DMS114 treated with DMSO at 0.1 percent for 48 hours (cell line): ENCODE measurements at regions not wholly inside any gene's neighbourhood (a gene's known extent, or its start where the extent isn't known, plus 50 kb on each side); places are given as distances from the start of the nearest gene placed in this dataset.
"Not testable (repeated sequence)": the region's sequence is repeated elsewhere in the genome, so short reads cannot be mapped to it uniquely, and the experiment has no call there.

Experiments
- DNase-seq: peaks from one replicate; lab custom pipeline; 2025; ENCODE audit not compliant: unreplicated experiment; lab: John Stamatoyannopoulos, UW

DNA sequence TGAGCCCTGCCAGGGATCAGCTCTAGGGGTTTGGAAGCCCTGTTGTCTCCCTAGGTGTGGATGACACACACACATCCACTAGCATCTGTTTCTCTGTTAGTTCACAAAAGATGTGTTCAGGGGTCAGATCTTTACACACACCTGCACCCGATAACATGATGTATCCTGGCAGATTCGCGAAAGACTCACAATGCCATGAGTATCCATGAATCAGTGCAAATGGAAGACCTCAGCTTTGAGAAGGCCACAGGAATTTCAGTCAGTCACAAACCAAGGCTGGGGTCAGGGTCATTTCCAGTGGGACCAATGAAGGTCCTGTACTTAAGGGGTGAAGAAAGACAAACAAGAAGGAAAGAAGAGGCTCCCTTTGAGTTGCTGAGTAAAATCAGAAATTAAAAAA is 898.2 kb downstream of the UQCRFS1 start:
- DNase-seq = no peak

DNA sequence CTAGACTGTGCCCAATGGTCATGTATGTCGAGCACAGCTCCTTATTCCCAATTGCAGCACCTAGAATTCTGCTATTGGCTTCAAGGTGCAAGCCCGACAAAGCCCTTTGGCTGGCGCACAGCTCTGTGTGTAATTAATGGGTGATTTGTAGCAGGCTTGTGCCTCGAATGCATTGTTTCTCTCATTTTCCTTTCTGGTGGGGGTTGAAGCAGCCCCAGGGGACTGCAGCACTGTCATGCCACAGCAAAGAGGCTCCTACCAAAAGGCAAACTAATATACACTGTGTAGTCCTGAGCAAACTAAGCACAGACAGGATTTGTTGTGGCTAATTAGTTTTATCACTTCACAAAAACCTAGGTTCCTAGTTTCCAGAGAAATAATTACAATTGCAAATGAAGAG is 898.7 kb downstream of the UQCRFS1 start:
- no peak for DNase-seq

DNA sequence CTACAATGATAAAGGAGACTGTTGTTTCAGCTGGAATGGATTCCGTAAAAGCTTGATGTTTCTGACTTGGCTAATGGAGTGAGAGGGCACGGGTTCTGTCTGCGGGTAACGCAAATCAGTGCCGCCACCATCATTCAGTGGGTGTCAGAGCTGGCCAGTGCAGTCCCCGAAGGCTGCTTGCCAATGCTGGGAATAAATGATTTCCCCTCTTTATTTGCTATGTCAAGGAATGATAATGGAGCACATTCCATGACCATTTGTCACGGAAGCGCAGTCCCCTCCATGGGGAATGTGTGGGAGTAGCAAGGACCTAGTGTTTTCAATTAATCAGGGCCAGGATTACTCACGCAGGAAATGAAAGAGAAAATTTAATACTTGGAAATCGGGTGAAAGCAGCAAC is 899.3 kb downstream of the UQCRFS1 start:
- no peak for DNase-seq

DNA sequence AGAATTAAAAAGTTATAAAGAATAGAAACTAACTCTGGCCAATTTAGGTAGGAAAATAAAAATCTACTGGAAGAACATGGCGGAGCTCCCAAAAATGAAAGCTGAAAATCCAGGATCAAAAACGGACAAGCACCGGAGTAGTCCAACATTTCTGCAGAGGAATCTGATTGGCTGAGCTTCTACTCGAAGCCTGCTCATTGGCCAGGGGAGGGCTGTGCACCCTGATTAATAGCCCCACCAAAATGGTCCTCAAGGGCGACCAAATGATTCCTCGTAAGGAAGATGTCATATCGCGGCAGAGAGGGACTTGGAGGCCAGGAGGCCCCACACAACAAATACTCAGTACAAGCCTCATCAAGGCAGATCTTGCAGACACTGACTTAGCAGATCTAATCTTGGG is 900.7 kb downstream of the UQCRFS1 start:
- DNase-seq = no peak

DNA sequence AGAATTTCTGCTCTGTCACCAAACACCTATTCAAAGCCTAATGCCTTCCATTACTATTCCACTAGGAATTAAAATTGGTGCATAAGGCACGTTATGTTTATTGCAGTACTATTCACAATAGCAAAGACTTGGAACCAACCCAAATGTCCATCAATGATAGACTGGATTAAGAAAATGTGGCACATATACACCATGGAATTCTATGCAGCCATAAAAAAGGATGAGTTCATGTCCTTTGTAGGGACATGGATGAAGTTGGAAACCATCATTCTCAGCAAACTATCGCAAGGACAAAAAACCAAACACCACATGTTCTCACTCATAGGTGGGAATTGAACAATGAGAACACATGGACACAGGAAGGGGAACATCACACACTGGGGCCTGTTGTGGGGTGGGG is 902.1 kb downstream of the UQCRFS1 start:
- DNase-seq = not testable (repeated sequence)

DNA sequence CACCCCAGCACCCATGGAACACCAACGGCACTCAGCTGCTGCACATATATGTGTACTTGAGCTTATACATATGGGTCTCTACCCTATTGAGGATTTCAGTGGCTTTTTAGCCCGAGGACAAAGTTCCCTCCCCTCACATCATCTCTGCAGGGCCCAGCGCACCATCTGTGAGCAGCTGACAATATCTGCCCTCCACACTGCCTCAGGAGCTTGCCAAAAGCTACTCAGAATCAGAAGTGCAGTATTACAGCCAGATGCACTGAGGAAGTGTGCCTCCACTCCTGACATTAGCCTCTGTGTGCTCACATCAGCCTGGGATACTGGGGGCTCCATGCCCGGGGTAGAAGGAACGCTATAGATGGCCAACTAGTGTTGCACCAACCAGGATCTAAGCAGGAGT is 903.9 kb downstream of the UQCRFS1 start:
- DNase-seq = no peak

DNA sequence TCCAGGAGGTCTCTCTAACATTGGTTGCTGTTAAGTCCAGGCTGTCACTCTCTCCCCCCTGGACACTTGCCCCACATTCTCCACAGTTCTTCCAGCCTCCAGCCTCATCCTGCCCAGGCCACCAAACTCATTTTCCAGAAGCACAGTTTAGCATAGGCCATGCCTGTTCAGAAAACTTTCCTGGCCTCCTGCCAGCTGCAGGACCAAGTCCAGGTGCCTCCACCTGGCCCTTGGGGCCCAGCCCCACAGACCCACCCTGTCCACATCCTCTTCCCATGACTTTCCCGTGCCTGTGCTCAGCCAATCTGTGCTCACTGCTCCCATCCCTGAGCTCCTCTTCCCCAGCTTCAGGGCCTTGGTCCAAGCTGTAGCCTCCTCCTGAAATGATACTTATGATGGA is 905.0 kb downstream of the UQCRFS1 start:
- no peak for DNase-seq

DNA sequence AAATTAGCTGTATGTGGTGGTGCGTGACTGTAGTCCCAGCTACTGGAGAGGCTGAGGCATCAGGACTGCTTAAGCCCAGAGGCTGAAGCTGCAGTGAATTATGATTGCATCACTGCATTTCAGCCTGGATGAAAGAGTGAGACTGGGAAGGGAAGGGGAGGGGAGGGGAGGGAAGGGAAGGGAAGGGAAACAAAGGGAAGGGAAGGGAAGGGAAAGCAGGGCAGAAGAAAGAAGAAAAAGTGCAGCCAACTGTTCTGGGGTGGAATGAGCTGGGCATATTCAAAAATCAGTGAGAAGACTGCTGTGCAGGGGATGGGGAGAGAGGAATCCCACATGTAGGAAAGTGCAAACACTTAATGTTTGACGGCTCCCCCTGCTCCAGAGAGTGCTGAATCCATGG is 905.5 kb downstream of the UQCRFS1 start:
- DNase-seq = no peak

DNA sequence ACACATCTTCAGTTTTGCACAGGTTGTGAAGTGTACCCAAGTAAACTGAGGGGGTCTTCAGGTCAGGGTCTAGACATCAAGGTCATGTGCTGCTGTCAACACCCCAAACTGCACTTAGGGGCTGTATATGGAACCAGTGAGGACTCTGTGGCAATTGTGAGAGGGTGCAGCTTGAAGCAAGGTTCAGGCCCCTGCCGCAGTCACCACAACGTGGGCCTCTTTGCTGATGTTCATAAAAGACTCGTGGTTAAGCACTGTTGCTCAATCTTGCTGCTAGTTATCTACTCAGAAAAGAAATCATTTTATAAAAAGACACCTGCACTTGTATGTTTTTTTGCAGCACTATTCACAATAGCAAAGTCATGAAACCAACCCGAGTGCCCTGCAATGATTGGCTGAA is 907.4 kb downstream of the UQCRFS1 start:
- no peak for DNase-seq

DNA sequence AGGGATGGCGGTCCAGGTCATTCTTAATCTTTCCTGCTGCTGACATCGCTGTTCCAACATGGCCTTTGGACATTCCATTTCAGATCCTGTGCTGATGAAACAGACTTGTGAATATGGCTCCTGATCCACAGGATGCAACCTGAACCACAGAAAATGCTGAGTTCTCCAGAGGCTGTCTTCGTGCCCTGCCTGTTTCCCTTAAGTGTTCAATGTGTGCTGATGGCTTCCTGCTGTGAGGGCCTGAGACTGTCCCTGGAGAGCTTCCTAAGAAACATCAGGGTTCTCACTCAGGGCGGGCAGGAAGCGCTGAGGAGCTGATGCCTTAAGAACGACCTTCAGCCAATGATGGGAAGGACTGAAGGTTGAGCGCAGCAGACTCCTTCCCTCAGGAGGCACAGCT is 909.4 kb downstream of the UQCRFS1 start:
- DNase-seq = no peak

DNA sequence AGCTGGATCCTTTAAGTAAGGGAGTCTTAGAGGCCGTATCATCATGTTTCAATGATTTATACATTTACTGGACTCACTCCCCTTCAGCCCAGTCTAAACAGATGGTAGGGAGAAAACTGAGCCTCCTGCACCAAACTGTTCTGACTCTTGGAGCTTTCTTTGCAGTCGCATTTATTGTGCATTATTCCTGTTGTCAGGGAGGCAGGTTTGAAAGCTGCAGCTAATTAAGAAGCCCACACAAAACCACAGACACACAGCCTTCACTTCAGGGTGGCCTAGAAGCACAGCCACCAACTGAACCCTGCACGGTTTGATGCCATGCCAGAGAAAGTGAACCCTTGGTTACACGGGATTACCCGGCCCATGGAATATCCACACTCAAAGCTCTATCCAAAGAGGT is 911.0 kb downstream of the UQCRFS1 start:
- DNase-seq = no peak

DNA sequence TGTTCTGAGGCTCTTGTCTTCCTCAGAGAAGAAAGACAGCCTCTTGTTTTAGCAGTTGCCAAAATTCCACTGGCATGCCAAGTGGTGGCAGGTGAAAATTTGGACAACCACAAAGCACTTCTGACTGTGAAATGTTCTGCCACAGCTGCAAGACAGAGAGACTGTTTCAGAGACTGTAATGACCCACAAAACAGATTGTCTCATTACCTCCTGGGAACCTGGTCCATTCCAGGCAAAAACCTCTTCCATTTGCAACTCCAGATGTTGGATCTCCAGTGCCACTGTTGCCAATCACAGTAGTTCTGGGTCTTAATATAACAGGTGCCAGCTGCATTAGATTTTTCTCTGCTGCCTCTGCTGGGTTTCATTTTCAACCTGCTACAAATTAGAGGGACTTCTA is 911.5 kb downstream of the UQCRFS1 start:
- DNase-seq = no peak

DNA sequence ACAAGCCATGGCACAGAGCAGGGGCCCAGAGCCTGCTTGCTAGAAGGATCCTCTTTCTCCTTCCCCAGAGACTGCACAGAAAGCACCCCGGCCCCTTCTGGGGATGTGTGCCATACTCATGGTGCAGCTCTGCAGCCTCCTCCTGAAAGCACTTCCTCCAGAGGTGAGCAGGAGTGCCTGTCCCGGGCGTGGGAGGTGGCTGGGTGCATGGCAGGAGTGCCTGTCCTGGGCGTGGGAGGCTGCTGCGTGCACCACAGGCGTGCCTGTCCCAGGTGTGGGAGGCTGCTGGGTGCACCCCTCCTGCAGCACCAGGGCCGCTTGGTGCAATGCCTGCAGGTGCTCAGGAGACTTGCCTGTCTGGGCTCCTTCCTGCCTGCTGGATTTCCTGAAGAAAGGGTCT is 913.3 kb downstream of the UQCRFS1 start:
- no peak for DNase-seq

DNA sequence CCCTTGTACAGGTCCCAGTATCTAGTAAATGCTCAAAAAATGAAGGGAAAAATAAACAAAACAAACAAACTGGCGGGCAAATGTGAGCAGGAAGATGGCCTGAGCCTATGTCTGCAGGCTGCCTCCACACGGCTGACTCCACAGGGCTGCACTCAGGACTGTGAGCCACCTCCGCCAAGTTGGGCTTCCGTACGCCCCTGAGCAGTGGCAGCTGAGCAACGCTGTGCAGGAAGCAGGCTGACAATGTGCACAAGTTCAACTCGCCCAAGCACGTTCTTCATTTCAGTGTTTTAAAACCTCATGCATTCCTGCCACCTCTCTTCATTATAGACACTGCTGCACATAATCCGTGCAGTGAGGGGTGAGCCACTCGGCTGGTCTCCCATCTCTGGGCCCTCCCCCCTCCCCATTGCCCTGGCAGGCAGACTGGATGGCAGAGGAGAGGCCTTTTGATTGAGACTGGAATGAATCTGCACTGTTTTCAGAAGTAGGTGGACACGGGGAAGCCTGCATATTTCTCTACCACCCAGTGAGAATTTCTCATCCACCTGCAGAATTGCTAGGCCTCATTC is 915.3 kb downstream of the UQCRFS1 start:
- DNase-seq = no peak

DNA sequence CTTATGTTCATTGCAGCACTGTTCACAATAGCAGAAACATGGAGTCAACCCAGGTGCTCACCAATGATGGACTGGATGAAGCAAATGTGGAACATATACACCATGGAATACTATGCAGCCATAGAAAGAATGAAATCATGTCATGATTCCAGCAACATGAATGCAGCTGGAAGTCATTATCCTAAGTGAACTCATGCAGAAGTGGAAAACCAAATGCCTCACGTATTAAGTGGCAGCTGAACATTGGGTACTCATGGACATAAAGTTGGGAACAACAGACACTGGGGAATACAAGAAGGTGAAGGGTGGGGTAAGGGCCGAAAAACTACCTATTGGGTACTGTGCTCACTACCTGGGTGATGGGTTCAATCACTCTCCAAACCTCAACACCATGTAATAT is 915.9 kb downstream of the UQCRFS1 start:
- no peak for DNase-seq

DNA sequence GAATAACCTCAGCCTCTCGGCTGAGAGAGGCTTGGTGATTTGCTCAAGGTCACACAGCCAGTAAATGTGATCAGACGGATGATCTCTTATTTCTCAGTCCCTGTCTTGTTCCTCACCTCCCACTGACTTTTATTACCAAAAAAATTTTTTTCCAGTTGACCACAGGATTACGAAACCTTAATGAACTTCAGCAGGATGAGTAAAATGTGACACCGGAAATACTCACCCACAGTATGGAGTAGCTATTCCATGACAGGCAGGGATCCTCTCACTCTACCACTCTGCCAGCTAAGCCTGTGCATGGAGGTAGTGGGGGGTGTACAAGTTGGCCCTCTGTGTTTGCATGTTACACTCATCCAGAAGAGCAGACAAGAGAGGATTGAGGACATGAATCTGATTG is 916.4 kb downstream of the UQCRFS1 start:
- no peak for DNase-seq

DNA sequence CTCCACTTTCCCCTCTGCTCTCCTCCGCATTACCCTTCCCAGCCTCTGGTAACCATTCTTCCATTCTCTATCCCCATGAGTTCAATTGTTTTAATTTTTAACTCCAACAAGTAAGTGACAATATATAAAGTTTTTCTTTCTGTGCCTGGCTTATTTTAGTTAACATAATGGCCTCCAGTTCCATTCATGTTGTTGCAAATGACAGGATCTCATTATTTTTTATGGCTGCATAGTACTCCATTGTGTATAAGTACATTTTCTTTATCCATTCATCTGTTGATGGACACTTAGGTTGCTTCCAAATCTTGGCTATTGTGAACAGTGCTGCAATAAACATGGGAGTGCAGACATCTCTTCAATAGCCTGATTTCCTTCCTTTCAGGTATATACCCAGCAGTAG is 918.0 kb downstream of the UQCRFS1 start:
- not testable (repeated sequence) for DNase-seq

DNA sequence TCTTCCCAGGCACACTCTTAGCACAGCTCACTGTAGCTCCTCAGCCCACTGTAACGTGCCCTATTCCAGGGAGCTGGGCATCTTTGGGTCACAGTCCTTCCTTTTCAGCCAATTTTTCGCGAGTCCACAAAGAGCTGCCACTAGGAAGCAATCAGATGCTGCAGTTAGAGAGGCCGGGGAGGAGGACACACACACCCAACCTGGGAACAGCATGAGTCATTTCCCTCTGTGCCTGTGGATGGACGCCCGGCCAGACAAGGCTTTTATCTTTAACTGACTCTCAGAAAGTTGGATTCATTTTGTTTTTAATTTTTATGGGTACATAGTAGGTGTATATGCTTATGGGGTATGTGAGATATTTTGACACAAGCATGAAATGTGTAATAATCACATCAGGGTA is 918.6 kb downstream of the UQCRFS1 start:
- no peak for DNase-seq

DNA sequence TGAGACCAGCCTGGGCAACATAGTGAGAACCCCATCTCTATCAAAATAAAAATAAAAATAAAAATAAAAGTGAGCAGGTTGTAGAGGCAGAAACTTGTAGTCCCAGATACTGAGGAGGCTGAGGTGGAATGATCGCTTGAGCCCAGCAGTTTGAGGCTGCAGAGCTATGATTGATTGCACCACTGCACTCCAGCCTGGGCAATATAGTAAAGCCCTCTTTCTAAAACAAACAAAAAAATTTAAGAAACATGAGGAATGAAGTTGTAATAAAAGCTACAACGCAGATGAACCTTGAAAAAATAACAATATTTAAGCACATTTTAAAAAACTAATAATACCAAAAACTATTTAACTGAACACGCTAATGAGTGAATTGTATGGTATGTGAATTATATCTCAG is 919.3 kb downstream of the UQCRFS1 start:
- no peak for DNase-seq

DNA sequence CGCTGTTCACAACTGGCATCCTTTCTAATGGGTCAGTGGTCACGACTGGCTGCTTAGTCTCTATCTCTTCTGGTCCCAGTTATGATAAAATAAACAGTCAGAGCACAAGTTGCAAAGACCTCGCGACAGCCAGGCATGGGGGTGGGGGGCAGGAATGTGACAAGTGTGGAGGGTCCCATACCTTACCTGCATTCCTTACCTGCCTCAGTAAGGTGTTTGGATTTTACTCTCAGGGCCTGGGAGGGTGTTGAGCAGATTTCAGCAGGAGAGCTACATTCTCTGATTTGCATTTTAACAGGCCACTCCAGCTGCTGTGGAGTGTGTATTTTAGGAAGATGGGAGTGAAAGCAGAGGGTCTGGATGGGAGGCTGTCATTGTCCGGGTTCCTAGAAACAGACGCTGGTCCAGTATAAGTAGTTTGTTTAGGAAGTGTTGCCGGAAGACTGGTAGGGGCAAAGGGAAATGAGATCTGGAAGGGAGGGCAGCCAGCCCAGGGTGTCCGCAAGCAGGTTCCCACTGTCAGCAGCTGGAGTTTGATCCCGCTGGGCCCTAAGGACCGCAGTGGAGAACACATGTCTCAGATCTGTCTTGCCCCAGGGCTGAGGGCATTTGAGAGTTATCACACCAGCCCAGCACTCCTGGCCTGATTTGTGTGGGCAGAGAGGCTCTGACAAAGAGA is 920.0 kb downstream of the UQCRFS1 start:
- DNase-seq = no peak

DNA sequence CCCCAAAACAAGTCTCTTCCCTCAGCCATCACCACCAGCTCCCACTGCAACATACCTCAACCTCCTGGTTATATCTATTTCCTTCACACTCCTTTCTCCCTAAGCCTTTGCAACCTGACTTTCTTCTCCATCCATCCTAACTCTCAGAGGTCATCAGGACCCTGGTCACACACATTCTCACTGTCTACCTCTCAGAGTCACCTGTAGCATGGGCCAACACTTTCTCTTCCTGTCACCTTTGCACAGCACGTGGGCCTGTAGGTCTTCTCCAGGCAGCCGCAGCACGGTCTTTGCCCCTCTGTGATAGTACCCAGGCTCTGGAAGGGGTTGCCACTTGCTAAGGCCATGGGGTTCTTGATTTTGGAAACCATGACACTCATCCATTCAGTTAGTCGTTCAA is 921.1 kb downstream of the UQCRFS1 start:
- DNase-seq = no peak

DNA sequence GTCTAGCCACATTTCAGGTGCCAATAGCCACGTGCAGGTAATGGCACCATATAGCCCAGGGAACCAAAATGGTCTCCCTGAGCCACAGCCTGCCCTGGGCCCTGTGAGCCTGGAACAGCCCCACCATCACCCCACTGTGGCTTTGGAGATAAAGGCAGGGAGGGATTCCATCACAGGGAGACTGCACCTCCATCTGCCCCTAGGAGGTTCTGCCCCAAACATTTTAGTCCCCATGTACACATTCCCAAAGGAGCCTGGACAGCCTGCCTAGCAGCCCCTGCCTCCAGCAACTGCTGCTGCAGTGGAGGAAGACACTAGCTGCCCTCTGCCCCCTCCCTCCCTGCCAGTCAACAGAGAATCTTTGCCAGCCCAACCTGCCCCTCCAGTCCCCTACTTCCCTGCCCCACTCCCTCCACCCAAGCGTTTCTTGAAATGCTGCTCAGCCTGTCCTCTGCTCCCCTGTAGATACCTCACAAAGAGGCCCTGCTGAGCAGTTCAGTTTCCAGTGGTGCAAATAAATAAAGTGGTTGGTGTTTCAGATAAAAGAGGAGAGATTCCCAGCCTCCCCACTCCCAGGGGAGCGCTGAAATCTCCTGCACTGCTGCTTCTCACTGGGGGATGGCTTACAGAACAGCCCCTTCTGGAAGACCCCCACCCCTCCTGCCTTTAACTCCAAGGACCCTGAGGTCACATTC is 921.8 kb downstream of the UQCRFS1 start:
- no peak for DNase-seq
